HepG2 (cell line): ENCODE measurements at regions not wholly inside any gene's neighbourhood (a gene's known extent, or its start where the extent isn't known, plus 50 kb on each side); places are given as distances from the start of the nearest gene placed in this dataset.

Experiments
- ATAC-seq: fragments of 200-7000 bp; cut with Tn5 transposase; 3 replicates; pipeline ENCODE4 v1.9.1; 2020; ENCODE audit warnings: mild to moderate bottlenecking, moderate library complexity
- BruUV-seq: library from RNA; stranded (reverse); fragments of 400-500 nt; replicated peaks from 2 replicates; lab custom pipeline; 2021; lab: Mats Ljungman, UMichigan
- CTCF ChIA-PET: fragments of 300-600 bp; formaldehyde crosslinking; extraction: SDS; loops from one replicate; lab custom pipeline; 2021; ENCODE audit warnings: low total read pairs, inconsistent platforms, low intra/inter-chr PET ratio; lab: Yijun Ruan, JAX
- POLR2A ChIA-PET: fragments of 350-600 bp; sonication (Branson Sonifier 250); formaldehyde crosslinking; loops from one replicate; lab custom pipeline; 2020; ENCODE audit warnings: antibody characterized with exemption, inconsistent platforms; lab: Yijun Ruan, JAX
- DNase-seq: peaks from one replicate; pipeline ENCODE4 v3.0.0-alpha.2; 2015; ENCODE audit warnings: low spot score
- FAIRE-seq: peaks from 3 replicates; lab custom pipeline; 2011; peaks lifted over from hg19 to GRCh38; lab: Jason Lieb, UNC
- H2AFZ ChIP-seq: one replicate; pipeline ENCODE4 v1.6.1; 2011; ENCODE audit warnings: low read length, inconsistent platforms
- H3K27ac ChIP-seq: fragments of 300-600 bp; 3 replicates; pipeline ENCODE4 v1.8.0; 2011; ENCODE audit warnings: mixed run types, mild to moderate bottlenecking, mixed read lengths, low read length, inconsistent platforms; ENCODE audit not compliant: insufficient read depth; ENCODE audit errors: extremely low read length
- H3K27me3 ChIP-seq, 2 experiments: fragments of 200-600 bp in 1 of 2; 2 replicates in 1 of 2; 3 replicates in 1 of 2; pipeline versions ENCODE4 v1.6.0 to v1.8.0; 2011; ENCODE audit warnings: low read length in 2 of 2, mild to moderate bottlenecking in 2 of 2, moderate library complexity in 2 of 2, inconsistent platforms in 1 of 2; ENCODE audit not compliant: insufficient read depth in 2 of 2, control insufficient read depth in 1 of 2
- H3K36me3 ChIP-seq, 2 experiments: fragments of 200-600 bp in 1 of 2; replicated peaks in 1 of 2; 2 replicates in 1 of 2; 3 replicates in 1 of 2; pipeline versions ENCODE4 v1.5.1 to v1.8.0; 2011; ENCODE audit warnings: low read length in 2 of 2, inconsistent platforms in 1 of 2; ENCODE audit not compliant: insufficient read depth in 2 of 2, control insufficient read depth in 1 of 2
- H3K4me1 ChIP-seq: 2 replicates; pipeline ENCODE4 v1.5.1; 2012; ENCODE audit warnings: low read length, inconsistent platforms; ENCODE audit not compliant: insufficient read depth
- H3K4me2 ChIP-seq: 2 replicates; pipeline ENCODE4 v1.6.0; 2011; ENCODE audit warnings: low read depth, low read length, inconsistent platforms
- H3K4me3 ChIP-seq, 3 experiments: fragments of 200-600 bp in 1 of 3; sonication (generic), shearing (Covaris generic) in 1 of 3; replicated peaks in 1 of 3; 2 replicates each; pipeline ENCODE4 v1.5.1; 2011 to 2016; ENCODE audit warnings: low read length in 3 of 3, inconsistent platforms in 2 of 3, low read depth in 2 of 3, mild to moderate bottlenecking in 2 of 3, control low read depth in 1 of 3, mixed read lengths in 1 of 3; ENCODE audit not compliant: insufficient read depth in 1 of 3
- H3K79me2 ChIP-seq: one replicate; pipeline ENCODE4 v1.6.1; 2011; ENCODE audit warnings: low read length, inconsistent platforms; ENCODE audit not compliant: insufficient read depth
- H3K9ac ChIP-seq: 2 replicates; pipeline ENCODE4 v1.6.0; 2011; ENCODE audit warnings: mild to moderate bottlenecking, low read depth, low read length, inconsistent platforms; ENCODE audit not compliant: insufficient read depth
- H3K9me3 ChIP-seq: 2 replicates; pipeline ENCODE4 v1.5.1; 2012; ENCODE audit warnings: mild to moderate bottlenecking, low read length
- H4K20me1 ChIP-seq: 2 replicates; pipeline ENCODE4 v1.6.0; 2011; ENCODE audit warnings: inconsistent platforms, mild to moderate bottlenecking, low read length, moderate library complexity; ENCODE audit not compliant: insufficient read depth
- HNRNPLL ChIP-seq: fragments of 200-400 bp; formaldehyde crosslinking; IDR thresholded peaks from 2 replicates; pipeline ENCODE4 v1.6.1; 2017; ENCODE audit warnings: mild to moderate bottlenecking, low read depth, low read length; ENCODE audit not compliant: poor library complexity, severe bottlenecking
- PLRG1 ChIP-seq: fragments of 450-650 bp; conservative IDR thresholded peaks from 2 replicates; pipeline ENCODE4 v1.6.1; 2016
- RARA ChIP-seq: IDR thresholded peaks from 2 replicates; pipeline ENCODE4 v1.6.1; 2016; ENCODE audit warnings: missing genetic modification reagents, missing compliant biosample characterization
- ZNF431 ChIP-seq: sonication (generic); formaldehyde crosslinking; IDR thresholded peaks from 2 replicates; pipeline ENCODE4 v1.9.0; 2022; ENCODE audit warnings: missing genetic modification reagents, low read depth, mild to moderate bottlenecking, borderline replicate concordance
- ZSCAN22 ChIP-seq: sonication (generic); formaldehyde crosslinking; IDR thresholded peaks from 2 replicates; pipeline ENCODE4 v1.4.0; 2020; ENCODE audit warnings: mild to moderate bottlenecking, missing genetic modification reagents
- WGBS: methylation state at CpG from one replicate; pipeline ENCODE4 v1.1.6; 2017; ENCODE audit warnings: low lambda C conversion rate; 5-methylcytosine and 5-hydroxymethylcytosine counted together
- in situ Hi-C: cut with HindIII; loops from 2 replicates; pipeline ENCODE4 v1.10.0; 2017; ENCODE audit warnings: low pct_unique_long_range_greater_than_20kb; ENCODE audit not compliant: extremely low pct_ligation_motif_present
- intact Hi-C: fragments of 100-400 bp; cut with micrococcal nuclease; formaldehyde crosslinking; loops from one replicate; pipeline ENCODE4 v1.10.0; 2022; ENCODE audit not compliant: unreplicated experiment
- TF ChIP-seq, protein P1 (sequence below): sonication (generic); formaldehyde crosslinking; IDR thresholded peaks from 2 replicates; pipeline ENCODE4 v1.5.1; 2020; ENCODE audit warnings: missing genetic modification reagents, mild to moderate bottlenecking, borderline replicate concordance
- TF ChIP-seq, protein P2 (sequence below): sonication (generic); formaldehyde crosslinking; IDR thresholded peaks from 2 replicates; pipeline ENCODE4 v1.8.0; 2022; ENCODE audit warnings: mild to moderate bottlenecking, missing genetic modification reagents, moderate library complexity
- TF ChIP-seq, protein P3 (sequence below): IDR thresholded peaks from 2 replicates; pipeline ENCODE4 v1.4.0; 2020; ENCODE audit warnings: mild to moderate bottlenecking, missing genetic modification reagents
- TF ChIP-seq, protein P4 (sequence below): sonication (generic); formaldehyde crosslinking; IDR thresholded peaks from 2 replicates; pipeline ENCODE4 v1.8.1; 2023; ENCODE audit warnings: missing genetic modification reagents, mild to moderate bottlenecking, borderline replicate concordance
- TF ChIP-seq, protein P5 (sequence below): sonication (generic); formaldehyde crosslinking; IDR thresholded peaks from 2 replicates; pipeline ENCODE4 v1.5.1; 2020; ENCODE audit warnings: missing genetic modification reagents, mild to moderate bottlenecking, borderline replicate concordance
- TF ChIP-seq, protein P6 (sequence below): sonication (generic); formaldehyde crosslinking; IDR thresholded peaks from 2 replicates; pipeline ENCODE4 v1.4.0; 2020; ENCODE audit warnings: missing genetic modification reagents, borderline replicate concordance

DNA sequence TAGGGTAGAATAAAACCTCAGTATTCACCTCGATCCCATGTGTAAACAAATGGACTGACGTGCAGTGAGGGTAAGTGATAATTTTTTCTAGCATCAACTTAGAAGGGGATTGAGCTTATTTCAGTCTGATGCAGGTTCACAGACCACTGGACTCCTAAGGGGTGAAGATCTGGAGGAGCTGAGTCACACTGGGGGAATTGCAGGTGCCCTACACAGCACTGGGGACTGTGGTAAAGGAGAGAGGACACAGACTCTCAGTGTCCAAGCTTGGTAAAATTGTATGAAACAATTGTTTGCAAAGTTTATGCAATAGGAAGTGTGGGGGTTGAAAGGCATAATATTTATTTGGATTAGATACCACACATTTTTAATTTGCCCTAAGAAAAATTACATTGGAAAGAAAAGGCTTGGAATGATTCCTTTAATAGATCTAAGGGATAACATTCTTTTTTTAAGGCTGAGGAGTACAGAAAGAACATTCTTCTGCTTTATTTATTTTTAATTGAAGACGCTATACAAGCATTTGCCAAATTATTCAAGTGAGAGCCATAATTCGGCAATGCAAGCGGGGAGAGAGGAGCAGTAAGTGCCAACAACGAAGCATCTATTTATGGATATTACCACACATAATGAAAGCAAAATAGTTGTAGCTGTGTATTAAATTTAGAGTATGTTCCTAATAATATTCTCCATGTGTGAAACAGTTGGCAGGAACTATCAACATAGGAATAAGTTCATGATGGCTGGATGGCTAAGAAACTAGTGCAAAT lies 766.9 kb upstream of the ADAMTS16 start:
- WGBS: 5% methylated on average over 6 of the region's 6 CpGs
- Histone ChIP-seq H3K4me1 (no peaks in the 10 kb centered on the region), H3K27ac (no peak overlapping the region), H3K36me3 (no peaks in the 10 kb centered on the region), H3K4me2 (no peak overlapping the region), H3K27me3 (no peaks in the 10 kb centered on the region), H3K79me2 (no peaks in the 10 kb centered on the region), H3K4me3 (no peak overlapping the region), H4K20me1 (no peaks in the 10 kb centered on the region), H3K9me3 (peaks cover 92% of the 10 kb centered on the region), H2AFZ (no peak overlapping the region), H3K9ac (no peak overlapping the region)
- no peak for ATAC-seq
- intact Hi-C loops: no loop called here
- DNase-seq: no peak
- FAIRE-seq: no peak
- ChIA-PET CTCF (no interaction called here), POLR2A (no interaction called here)
- no TSS peak for BruUV-seq
- in situ Hi-C loops: no loop called here
- TF ChIP-seq, protein P1, sequence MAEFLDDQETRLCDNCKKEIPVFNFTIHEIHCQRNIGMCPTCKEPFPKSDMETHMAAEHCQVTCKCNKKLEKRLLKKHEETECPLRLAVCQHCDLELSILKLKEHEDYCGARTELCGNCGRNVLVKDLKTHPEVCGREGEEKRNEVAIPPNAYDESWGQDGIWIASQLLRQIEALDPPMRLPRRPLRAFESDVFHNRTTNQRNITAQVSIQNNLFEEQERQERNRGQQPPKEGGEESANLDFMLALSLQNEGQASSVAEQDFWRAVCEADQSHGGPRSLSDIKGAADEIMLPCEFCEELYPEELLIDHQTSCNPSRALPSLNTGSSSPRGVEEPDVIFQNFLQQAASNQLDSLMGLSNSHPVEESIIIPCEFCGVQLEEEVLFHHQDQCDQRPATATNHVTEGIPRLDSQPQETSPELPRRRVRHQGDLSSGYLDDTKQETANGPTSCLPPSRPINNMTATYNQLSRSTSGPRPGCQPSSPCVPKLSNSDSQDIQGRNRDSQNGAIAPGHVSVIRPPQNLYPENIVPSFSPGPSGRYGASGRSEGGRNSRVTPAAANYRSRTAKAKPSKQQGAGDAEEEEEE (CRISPR knock-in tag): no peak
- TF ChIP-seq, protein P2, sequence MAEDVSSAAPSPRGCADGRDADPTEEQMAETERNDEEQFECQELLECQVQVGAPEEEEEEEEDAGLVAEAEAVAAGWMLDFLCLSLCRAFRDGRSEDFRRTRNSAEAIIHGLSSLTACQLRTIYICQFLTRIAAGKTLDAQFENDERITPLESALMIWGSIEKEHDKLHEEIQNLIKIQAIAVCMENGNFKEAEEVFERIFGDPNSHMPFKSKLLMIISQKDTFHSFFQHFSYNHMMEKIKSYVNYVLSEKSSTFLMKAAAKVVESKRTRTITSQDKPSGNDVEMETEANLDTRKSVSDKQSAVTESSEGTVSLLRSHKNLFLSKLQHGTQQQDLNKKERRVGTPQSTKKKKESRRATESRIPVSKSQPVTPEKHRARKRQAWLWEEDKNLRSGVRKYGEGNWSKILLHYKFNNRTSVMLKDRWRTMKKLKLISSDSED (CRISPR knock-in tag): no peak
- TF ChIP-seq, protein P3, sequence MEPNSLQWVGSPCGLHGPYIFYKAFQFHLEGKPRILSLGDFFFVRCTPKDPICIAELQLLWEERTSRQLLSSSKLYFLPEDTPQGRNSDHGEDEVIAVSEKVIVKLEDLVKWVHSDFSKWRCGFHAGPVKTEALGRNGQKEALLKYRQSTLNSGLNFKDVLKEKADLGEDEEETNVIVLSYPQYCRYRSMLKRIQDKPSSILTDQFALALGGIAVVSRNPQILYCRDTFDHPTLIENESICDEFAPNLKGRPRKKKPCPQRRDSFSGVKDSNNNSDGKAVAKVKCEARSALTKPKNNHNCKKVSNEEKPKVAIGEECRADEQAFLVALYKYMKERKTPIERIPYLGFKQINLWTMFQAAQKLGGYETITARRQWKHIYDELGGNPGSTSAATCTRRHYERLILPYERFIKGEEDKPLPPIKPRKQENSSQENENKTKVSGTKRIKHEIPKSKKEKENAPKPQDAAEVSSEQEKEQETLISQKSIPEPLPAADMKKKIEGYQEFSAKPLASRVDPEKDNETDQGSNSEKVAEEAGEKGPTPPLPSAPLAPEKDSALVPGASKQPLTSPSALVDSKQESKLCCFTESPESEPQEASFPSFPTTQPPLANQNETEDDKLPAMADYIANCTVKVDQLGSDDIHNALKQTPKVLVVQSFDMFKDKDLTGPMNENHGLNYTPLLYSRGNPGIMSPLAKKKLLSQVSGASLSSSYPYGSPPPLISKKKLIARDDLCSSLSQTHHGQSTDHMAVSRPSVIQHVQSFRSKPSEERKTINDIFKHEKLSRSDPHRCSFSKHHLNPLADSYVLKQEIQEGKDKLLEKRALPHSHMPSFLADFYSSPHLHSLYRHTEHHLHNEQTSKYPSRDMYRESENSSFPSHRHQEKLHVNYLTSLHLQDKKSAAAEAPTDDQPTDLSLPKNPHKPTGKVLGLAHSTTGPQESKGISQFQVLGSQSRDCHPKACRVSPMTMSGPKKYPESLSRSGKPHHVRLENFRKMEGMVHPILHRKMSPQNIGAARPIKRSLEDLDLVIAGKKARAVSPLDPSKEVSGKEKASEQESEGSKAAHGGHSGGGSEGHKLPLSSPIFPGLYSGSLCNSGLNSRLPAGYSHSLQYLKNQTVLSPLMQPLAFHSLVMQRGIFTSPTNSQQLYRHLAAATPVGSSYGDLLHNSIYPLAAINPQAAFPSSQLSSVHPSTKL (CRISPR knock-in tag): no peak
- TF ChIP-seq PLRG1 (no peak), RARA (no peak), HNRNPLL (no peak), ZSCAN22 (CRISPR knock-in tag) (no peak), ZNF431 (CRISPR knock-in tag) (no peak)
- TF ChIP-seq, protein P4, sequence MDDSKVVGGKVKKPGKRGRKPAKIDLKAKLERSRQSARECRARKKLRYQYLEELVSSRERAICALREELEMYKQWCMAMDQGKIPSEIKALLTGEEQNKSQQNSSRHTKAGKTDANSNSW (CRISPR knock-in tag): no peak
- TF ChIP-seq, protein P5, sequence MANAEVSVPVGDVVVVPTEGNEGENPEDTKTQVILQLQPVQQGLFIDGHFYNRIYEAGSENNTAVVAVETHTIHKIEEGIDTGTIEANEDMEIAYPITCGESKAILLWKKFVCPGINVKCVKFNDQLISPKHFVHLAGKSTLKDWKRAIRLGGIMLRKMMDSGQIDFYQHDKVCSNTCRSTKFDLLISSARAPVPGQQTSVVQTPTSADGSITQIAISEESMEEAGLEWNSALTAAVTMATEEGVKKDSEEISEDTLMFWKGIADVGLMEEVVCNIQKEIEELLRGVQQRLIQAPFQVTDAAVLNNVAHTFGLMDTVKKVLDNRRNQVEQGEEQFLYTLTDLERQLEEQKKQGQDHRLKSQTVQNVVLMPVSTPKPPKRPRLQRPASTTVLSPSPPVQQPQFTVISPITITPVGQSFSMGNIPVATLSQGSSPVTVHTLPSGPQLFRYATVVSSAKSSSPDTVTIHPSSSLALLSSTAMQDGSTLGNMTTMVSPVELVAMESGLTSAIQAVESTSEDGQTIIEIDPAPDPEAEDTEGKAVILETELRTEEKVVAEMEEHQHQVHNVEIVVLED (CRISPR knock-in tag): no peak
- TF ChIP-seq, protein P6, sequence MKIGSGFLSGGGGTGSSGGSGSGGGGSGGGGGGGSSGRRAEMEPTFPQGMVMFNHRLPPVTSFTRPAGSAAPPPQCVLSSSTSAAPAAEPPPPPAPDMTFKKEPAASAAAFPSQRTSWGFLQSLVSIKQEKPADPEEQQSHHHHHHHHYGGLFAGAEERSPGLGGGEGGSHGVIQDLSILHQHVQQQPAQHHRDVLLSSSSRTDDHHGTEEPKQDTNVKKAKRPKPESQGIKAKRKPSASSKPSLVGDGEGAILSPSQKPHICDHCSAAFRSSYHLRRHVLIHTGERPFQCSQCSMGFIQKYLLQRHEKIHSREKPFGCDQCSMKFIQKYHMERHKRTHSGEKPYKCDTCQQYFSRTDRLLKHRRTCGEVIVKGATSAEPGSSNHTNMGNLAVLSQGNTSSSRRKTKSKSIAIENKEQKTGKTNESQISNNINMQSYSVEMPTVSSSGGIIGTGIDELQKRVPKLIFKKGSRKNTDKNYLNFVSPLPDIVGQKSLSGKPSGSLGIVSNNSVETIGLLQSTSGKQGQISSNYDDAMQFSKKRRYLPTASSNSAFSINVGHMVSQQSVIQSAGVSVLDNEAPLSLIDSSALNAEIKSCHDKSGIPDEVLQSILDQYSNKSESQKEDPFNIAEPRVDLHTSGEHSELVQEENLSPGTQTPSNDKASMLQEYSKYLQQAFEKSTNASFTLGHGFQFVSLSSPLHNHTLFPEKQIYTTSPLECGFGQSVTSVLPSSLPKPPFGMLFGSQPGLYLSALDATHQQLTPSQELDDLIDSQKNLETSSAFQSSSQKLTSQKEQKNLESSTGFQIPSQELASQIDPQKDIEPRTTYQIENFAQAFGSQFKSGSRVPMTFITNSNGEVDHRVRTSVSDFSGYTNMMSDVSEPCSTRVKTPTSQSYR (CRISPR knock-in tag): no peak
